Omental fat pad (tissue), 3 donors: ENCODE measurements at regions not wholly inside any gene's neighbourhood (a gene's known extent, or its start where the extent isn't known, plus 50 kb on each side); places are given as distances from the start of the nearest gene placed in this dataset.

ENCODE experiments used
- ATAC-seq: fragments of 150-250 bp; one replicate; pipeline ENCODE4 v1.9.1; 2016; ENCODE audit warnings: mild to moderate bottlenecking, moderate library complexity; ENCODE audit not compliant: low FRiP score
- DNase-seq: peaks from one replicate; pipeline ENCODE4 v3.0.0-alpha.2; 2019; ENCODE audit warnings: low spot score
- TF ChIP-seq, protein P1 (sequence below), 3 donors: fragments of 450-650 bp; IDR thresholded peaks; one replicate each; pipeline ENCODE4 v1.5.1; 2016 to 2017; ENCODE audit warnings: antibody characterized with exemption in 3 of 3, mild to moderate bottlenecking in 3 of 3, moderate library complexity in 2 of 3

GRCh38 chr5:38039826-38040225 is 200.0 kb upstream of the GDNF start:
- DNase-seq = no peak
- TF ChIP-seq, protein P1, sequence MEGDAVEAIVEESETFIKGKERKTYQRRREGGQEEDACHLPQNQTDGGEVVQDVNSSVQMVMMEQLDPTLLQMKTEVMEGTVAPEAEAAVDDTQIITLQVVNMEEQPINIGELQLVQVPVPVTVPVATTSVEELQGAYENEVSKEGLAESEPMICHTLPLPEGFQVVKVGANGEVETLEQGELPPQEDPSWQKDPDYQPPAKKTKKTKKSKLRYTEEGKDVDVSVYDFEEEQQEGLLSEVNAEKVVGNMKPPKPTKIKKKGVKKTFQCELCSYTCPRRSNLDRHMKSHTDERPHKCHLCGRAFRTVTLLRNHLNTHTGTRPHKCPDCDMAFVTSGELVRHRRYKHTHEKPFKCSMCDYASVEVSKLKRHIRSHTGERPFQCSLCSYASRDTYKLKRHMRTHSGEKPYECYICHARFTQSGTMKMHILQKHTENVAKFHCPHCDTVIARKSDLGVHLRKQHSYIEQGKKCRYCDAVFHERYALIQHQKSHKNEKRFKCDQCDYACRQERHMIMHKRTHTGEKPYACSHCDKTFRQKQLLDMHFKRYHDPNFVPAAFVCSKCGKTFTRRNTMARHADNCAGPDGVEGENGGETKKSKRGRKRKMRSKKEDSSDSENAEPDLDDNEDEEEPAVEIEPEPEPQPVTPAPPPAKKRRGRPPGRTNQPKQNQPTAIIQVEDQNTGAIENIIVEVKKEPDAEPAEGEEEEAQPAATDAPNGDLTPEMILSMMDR (IDR thresholded peaks at IDR 0.05) = no peak
- ATAC-seq = no peak

DNA sequence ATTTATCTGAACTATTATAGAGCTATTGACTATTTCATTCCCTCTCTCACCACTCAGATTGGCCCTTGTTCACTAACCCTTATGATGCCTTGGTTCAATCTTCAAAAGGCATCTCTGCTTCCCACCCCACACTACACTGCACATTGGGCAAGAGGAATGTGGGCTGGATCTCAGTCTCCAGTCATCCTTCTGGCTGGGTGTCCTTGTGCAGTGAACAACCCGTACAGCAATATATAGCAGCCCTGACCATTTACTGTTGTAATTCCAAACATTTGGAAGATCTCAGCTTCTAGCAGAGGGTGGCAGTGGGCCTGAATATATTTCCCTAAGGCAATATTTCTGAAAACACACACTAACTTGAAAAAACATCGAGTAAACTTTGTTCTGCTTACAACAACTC is 199.2 kb upstream of the GDNF start:
- ATAC-seq (no peak), DNase-seq (no peak)
- TF ChIP-seq, protein P1 (IDR thresholded peaks at IDR 0.05) = no peak

- DNase-seq (no peak), ATAC-seq (no peak)
- TF ChIP-seq, protein P1 (IDR thresholded peaks at IDR 0.05) = no peak
These were observed 196.9 kb upstream of the GDNF start for GRCh38 chr5:38036765-38037164.

GRCh38 chr5:38032149-38032548 is 192.3 kb upstream of the GDNF start:
- ATAC-seq = no peak
- no peak for DNase-seq
- TF ChIP-seq, protein P1 (IDR thresholded peaks at IDR 0.05) = no peak

- ATAC-seq = no peak
- DNase-seq = no peak
- TF ChIP-seq, protein P1 (IDR thresholded peaks at IDR 0.05) = no peak
These were observed 191.5 kb upstream of the GDNF start for GRCh38 chr5:38031304-38031703.

GRCh38 chr5:38029397-38030065 is 189.7 kb upstream of the GDNF start:
- DNase-seq = no peak
- TF ChIP-seq, protein P1 (IDR thresholded peaks at IDR 0.05) = no peak
- no peak for ATAC-seq

- ATAC-seq = no peak
- TF ChIP-seq, protein P1 (IDR thresholded peaks at IDR 0.05) = no peak
- DNase-seq = no peak
These were observed 184.0 kb upstream of the GDNF start for GRCh38 chr5:38023799-38024198.
